ENCODE measurements at regions not wholly inside any gene's neighbourhood (a gene's known extent, or its start where the extent isn't known, plus 50 kb on each side); places are given as distances from the start of the nearest gene placed in this dataset.
A peak's percentile ranks its signal among the peaks of the same experiment; 100 is the strongest.

GRCh38 chr5:77569409-77569808 lies 69.1 kb downstream of the OTP start:
- peak; percentile 6 to 38 (median 32) for DNase-seq

GRCh38 chr5:77568555-77568954 lies 70.0 kb downstream of the OTP start:
- no peak for DNase-seq

GRCh38 chr5:77568082-77568481 lies 70.4 kb downstream of the OTP start:
- no peak for DNase-seq

- DNase-seq, result no peak
These were observed 71.4 kb upstream of the WDR41 start for GRCh38 chr5:77563475-77563874.

GRCh38 chr5:77561965-77562364 lies 69.8 kb upstream of the WDR41 start:
- DNase-seq, result no peak

- peak; percentile 52 to 66 (median 66) for DNase-seq
These were observed 68.7 kb upstream of the WDR41 start for GRCh38 chr5:77560677-77561263.

- no peak for DNase-seq
These were observed 66.2 kb upstream of the WDR41 start for GRCh38 chr5:77558266-77558665.

GRCh38 chr5:77550406-77550805 lies 58.3 kb upstream of the WDR41 start:
- DNase-seq, result no peak

GRCh38 chr5:77545285-77545684 lies 53.2 kb upstream of the WDR41 start:
- no peak for DNase-seq
